Kidney (tissue), 13 donors: ENCODE measurements at regions not wholly inside any gene's neighbourhood (a gene's known extent, or its start where the extent isn't known, plus 50 kb on each side); places are given as distances from the start of the nearest gene placed in this dataset.

Experiments
- DNase-seq, 5 donors: peaks; one replicate each; pipeline ENCODE4 v3.0.0-alpha.2; 2013 to 2020
- FAIRE-seq: peaks from 2 replicates; lab custom pipeline; 2012; peaks lifted over from hg19 to GRCh38; lab: Jason Lieb, UNC
- H3K27ac ChIP-seq, 2 donors: one replicate each; pipeline ENCODE4 v1.7.0; 2013; ENCODE audit warnings: low read depth in 2 of 2, low read length in 2 of 2, inconsistent platforms in 1 of 2
- H3K27me3 ChIP-seq: one replicate; pipeline ENCODE4 v1.7.1; 2013; ENCODE audit warnings: low read length, inconsistent platforms; ENCODE audit not compliant: control insufficient read depth, insufficient read depth
- H3K36me3 ChIP-seq, 3 donors: one replicate each; pipeline versions ENCODE4 v1.7.0 to v1.7.1; 2013; ENCODE audit warnings: low read length in 3 of 3, control low read depth in 1 of 3, inconsistent platforms in 1 of 3; ENCODE audit not compliant: insufficient read depth in 3 of 3, control insufficient read depth in 2 of 3
- H3K4me1 ChIP-seq, 3 donors: one replicate each; pipeline versions ENCODE4 v1.7.0 to v1.7.1; 2013; ENCODE audit warnings: low read length in 3 of 3, inconsistent platforms in 1 of 3, low read depth in 1 of 3; ENCODE audit not compliant: control insufficient read depth in 2 of 3, insufficient read depth in 2 of 3
- H3K4me3 ChIP-seq, 3 donors: one replicate each; pipeline versions ENCODE4 v1.7.0 to v1.8.1; 2013; ENCODE audit warnings: low read length in 3 of 3, control low read depth in 1 of 3, inconsistent platforms in 1 of 3
- H3K9ac ChIP-seq, 3 donors: one replicate each; pipeline versions ENCODE4 v1.7.0 to v1.7.1; 2013; ENCODE audit warnings: low read length in 3 of 3, control low read depth in 1 of 3, inconsistent platforms in 1 of 3
- H3K9me3 ChIP-seq, 3 donors: one replicate each; pipeline versions ENCODE4 v1.7.0 to v1.7.1; 2013; ENCODE audit warnings: low read length in 3 of 3, control low read depth in 1 of 3, inconsistent platforms in 1 of 3; ENCODE audit not compliant: control insufficient read depth in 2 of 3, insufficient read depth in 1 of 3
- CTCF ChIP-seq: IDR thresholded peaks from 3 replicates; pipeline ENCODE4 v1.5.1; 2012; ENCODE audit warnings: mild to moderate bottlenecking, moderate library complexity, borderline replicate concordance; ENCODE audit not compliant: insufficient read depth; ENCODE audit errors: extremely low read depth
- intact Hi-C: fragments of 100-400 bp; cut with DNase I; formaldehyde crosslinking; loops from one replicate; pipeline ENCODE4 v1.11.1; 2022
- donor health status: control.
- donor health status: control.
- donor health status: control.
- donor health status: control.
- donor health status: control.
- donor health status: DM: yes; HTN: yes; CAD: no.
- donor health status: Normal renal cell carcinoma (clear cell type).

- no peak for TF ChIP-seq CTCF
- Histone ChIP-seq H3K27ac (no peak overlapping the region), H3K9ac (no peak overlapping the region), H3K4me1 (no peaks in the 10 kb centered on the region), H3K27me3 (no peaks in the 10 kb centered on the region), H3K36me3 (no peaks in the 10 kb centered on the region), H3K4me3 (no peak overlapping the region), H3K9me3 (no peaks in the 10 kb centered on the region)
- DNase-seq (no peak), FAIRE-seq (no peak)
- intact Hi-C loops, result no loop called here
Measured at GRCh38 chr9:87097238-87097637, 149.9 kb upstream of the GAS1 start.

GRCh38 chr9:87099407-87099806 lies 152.1 kb upstream of the GAS1 start:
- intact Hi-C loops, result no loop called here
- Histone ChIP-seq H3K4me1 (no peaks in the 10 kb centered on the region), H3K9ac (no peak overlapping the region), H3K27me3 (no peaks in the 10 kb centered on the region), H3K27ac (no peak overlapping the region), H3K4me3 (no peak overlapping the region), H3K36me3 (no peaks in the 10 kb centered on the region), H3K9me3 (no peaks in the 10 kb centered on the region)
- TF ChIP-seq CTCF, result no peak
- FAIRE-seq (no peak), DNase-seq (no peak)

GRCh38 chr9:87100001-87100400 lies 152.7 kb upstream of the GAS1 start:
- Histone ChIP-seq H3K4me1 (no peaks in the 10 kb centered on the region), H3K4me3 (no peak overlapping the region), H3K36me3 (no peaks in the 10 kb centered on the region), H3K27me3 (no peaks in the 10 kb centered on the region), H3K9me3 (no peaks in the 10 kb centered on the region), H3K9ac (no peak overlapping the region), H3K27ac (no peak overlapping the region)
- FAIRE-seq (no peak), DNase-seq (no peak)
- intact Hi-C loops, result no loop called here
- TF ChIP-seq CTCF, result no peak

- FAIRE-seq (no peak), DNase-seq (no peak)
- H3K36me3 ChIP-seq, result no peaks in the 10 kb centered on the region
- no peaks in the 10 kb centered on the region for H3K4me1 ChIP-seq
- no peak overlapping the region for H3K4me3 ChIP-seq
- H3K9ac ChIP-seq, result no peak overlapping the region
- no peaks in the 10 kb centered on the region for H3K27me3 ChIP-seq
- H3K27ac ChIP-seq, result no peak overlapping the region
- H3K9me3 ChIP-seq, result no peaks in the 10 kb centered on the region
- TF ChIP-seq CTCF, result no peak
- intact Hi-C loops, result no loop called here
Measured at GRCh38 chr9:87102126-87102525, 154.8 kb upstream of the GAS1 start.
